Osteoblast (primary cell): ENCODE measurements at regions not wholly inside any gene's neighbourhood (a gene's known extent, or its start where the extent isn't known, plus 50 kb on each side); places are given as distances from the start of the nearest gene placed in this dataset.

Experiments
- DNase-seq: peaks from one replicate; pipeline ENCODE4 v3.0.0; 2011; ENCODE audit warnings: low spot score, mixed read lengths; ENCODE audit not compliant: insufficient read length; ENCODE audit errors: missing footprints
- H2AFZ ChIP-seq: 2 replicates; pipeline ENCODE4 v1.6.0; 2011; ENCODE audit warnings: mild to moderate bottlenecking, low read length
- H3K27ac ChIP-seq: 2 replicates; pipeline ENCODE4 v1.5.1; 2011; ENCODE audit warnings: mild to moderate bottlenecking, low read depth, low read length, moderate library complexity
- H3K27me3 ChIP-seq: 2 replicates; pipeline ENCODE4 v1.6.0; 2012; ENCODE audit warnings: mild to moderate bottlenecking, control low read depth, inconsistent platforms, low read length, moderate library complexity; ENCODE audit not compliant: insufficient read depth
- H3K36me3 ChIP-seq: 2 replicates; pipeline ENCODE4 v1.5.1; 2011; ENCODE audit warnings: mild to moderate bottlenecking, low read length, control low read depth, moderate library complexity; ENCODE audit not compliant: insufficient read depth
- H3K4me1 ChIP-seq: 2 replicates; pipeline ENCODE4 v1.5.1; 2011; ENCODE audit warnings: mild to moderate bottlenecking, low read length, control low read depth, moderate library complexity; ENCODE audit not compliant: insufficient read depth
- H3K4me2 ChIP-seq: 2 replicates; pipeline ENCODE4 v1.6.0; 2011; ENCODE audit warnings: mild to moderate bottlenecking, low read length; ENCODE audit not compliant: insufficient read depth
- H3K4me3 ChIP-seq: fragments of 200-600 bp; sonication (generic); 3 replicates; pipeline ENCODE4 v1.5.1; 2012; ENCODE audit warnings: mild to moderate bottlenecking, low read length, inconsistent platforms; ENCODE audit not compliant: insufficient read depth
- H3K79me2 ChIP-seq: 2 replicates; pipeline ENCODE4 v1.6.0; 2012; ENCODE audit warnings: mild to moderate bottlenecking, low read length, control low read depth, inconsistent platforms; ENCODE audit not compliant: insufficient read depth
- H3K9me3 ChIP-seq: 2 replicates; pipeline ENCODE4 v1.5.1; 2011; ENCODE audit warnings: low read depth, low read length, control low read depth
- H4K20me1 ChIP-seq: 2 replicates; pipeline ENCODE4 v1.6.0; 2012; ENCODE audit warnings: mild to moderate bottlenecking, low read length, control low read depth; ENCODE audit not compliant: insufficient read depth
- CTCF ChIP-seq: IDR thresholded peaks from 2 replicates; pipeline ENCODE4 v1.5.1; 2011; ENCODE audit warnings: mild to moderate bottlenecking, low read depth, low read length, moderate library complexity; ENCODE audit errors: extremely low read depth

- no peaks in the 10 kb centered on the region for H3K4me1 ChIP-seq
- H3K36me3 ChIP-seq, result no peaks in the 10 kb centered on the region
- no peak overlapping the region for H3K4me2 ChIP-seq
- H3K27ac ChIP-seq, result no peak overlapping the region
- no peak overlapping the region for H3K4me3 ChIP-seq
- no peak for TF ChIP-seq CTCF
- no peak for DNase-seq
- H4K20me1 ChIP-seq, result no peaks in the 10 kb centered on the region
- no peaks in the 10 kb centered on the region for H3K79me2 ChIP-seq
- H2AFZ ChIP-seq, result no peak overlapping the region
- H3K27me3 ChIP-seq, result no peaks in the 10 kb centered on the region
- no peaks in the 10 kb centered on the region for H3K9me3 ChIP-seq
Observed at GRCh38 chr10:4186849-4187540, 402.0 kb upstream of the KLF6 start.

GRCh38 chr10:4183761-4184261 is 398.8 kb upstream of the KLF6 start:
- Histone ChIP-seq H3K79me2 (no peaks in the 10 kb centered on the region), H3K4me2 (no peak overlapping the region), H3K27me3 (no peaks in the 10 kb centered on the region), H4K20me1 (no peaks in the 10 kb centered on the region), H2AFZ (peak overlapping the region; percentile 15), H3K4me1 (peaks cover 7% of the 10 kb centered on the region), H3K9me3 (no peaks in the 10 kb centered on the region), H3K4me3 (no peak overlapping the region), H3K27ac (no peak overlapping the region), H3K36me3 (no peaks in the 10 kb centered on the region)
- DNase-seq, result no peak
- TF ChIP-seq CTCF, result no peak

GRCh38 chr10:4181621-4182049 is 396.6 kb upstream of the KLF6 start:
- Histone ChIP-seq H4K20me1 (no peaks in the 10 kb centered on the region), H3K79me2 (no peaks in the 10 kb centered on the region), H3K4me2 (peak overlapping the region; percentile 59), H2AFZ (peak overlapping the region; percentile 91), H3K27ac (peak overlapping the region; percentile 15), H3K9me3 (no peaks in the 10 kb centered on the region), H3K36me3 (no peaks in the 10 kb centered on the region), H3K4me3 (peak overlapping the region; percentile 42), H3K4me1 (peaks cover 7% of the 10 kb centered on the region), H3K27me3 (no peaks in the 10 kb centered on the region)
- no peak for TF ChIP-seq CTCF
- DNase-seq, result no peak

- no peak for DNase-seq
- Histone ChIP-seq H2AFZ (peak overlapping the region; percentile 91), H3K4me2 (peak overlapping the region; percentile 59)
Observed at GRCh38 chr10:4181081-4181480, 396.1 kb upstream of the KLF6 start.

More at GRCh38 chr10:4181081-4181480, 396.1 kb upstream of the KLF6 start:
- Histone ChIP-seq H3K79me2 (no peaks in the 10 kb centered on the region), H4K20me1 (no peaks in the 10 kb centered on the region), H3K27ac (peak overlapping the region; percentile 15), H3K36me3 (no peaks in the 10 kb centered on the region), H3K4me3 (peak overlapping the region; percentile 42), H3K9me3 (no peaks in the 10 kb centered on the region), H3K27me3 (no peaks in the 10 kb centered on the region), H3K4me1 (peaks cover 7% of the 10 kb centered on the region)
- TF ChIP-seq CTCF, result no peak
